ENCODE measurements at regions not wholly inside any gene's neighbourhood (a gene's known extent, or its start where the extent isn't known, plus 50 kb on each side); places are given as distances from the start of the nearest gene placed in this dataset.
A peak's percentile ranks its signal among the peaks of the same experiment; 100 is the strongest.

DNA sequence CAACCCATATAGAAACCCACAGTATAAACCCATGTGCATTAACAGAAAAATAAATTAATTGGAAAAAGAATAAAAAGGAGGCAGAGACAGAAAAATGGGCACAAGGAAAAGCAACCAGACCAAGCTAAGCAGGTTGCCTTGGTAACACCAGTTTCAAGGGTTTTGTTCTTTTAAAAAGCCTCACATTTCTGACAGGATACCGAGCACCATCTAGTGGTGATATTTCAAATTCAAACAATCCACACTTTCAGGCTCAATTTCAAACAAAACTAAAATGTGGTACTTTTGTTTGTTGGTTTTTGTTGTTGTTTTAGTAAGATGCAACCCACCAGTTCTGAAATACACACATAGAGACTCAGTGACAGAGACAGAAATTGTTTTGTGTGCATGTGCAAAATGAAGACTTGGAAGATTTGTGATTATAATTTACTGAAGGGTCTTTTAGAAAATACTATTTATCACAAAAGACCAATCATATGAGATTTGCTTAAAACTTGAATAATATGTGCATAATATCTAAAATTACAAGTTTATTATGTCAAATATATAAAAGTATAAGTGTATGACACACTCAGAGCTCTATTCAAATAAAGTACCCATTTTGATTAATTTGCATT is 318.2 kb downstream of the SLCO4C1 start:
- peak; percentile 56 for TF ChIP-seq CTCF (IDR thresholded peaks at IDR 0.05; ENCODE audit: low read depth, low read length)
- DNase-seq (ENCODE audit: low read depth in 1 of 2, low spot score in 1 of 2), result peak; percentile 49 to 57
- Histone ChIP-seq H3K27me3 (no peaks in the 10 kb centered on the region), H3K36me3 (no peaks in the 10 kb centered on the region), H3K9me3 (ENCODE audit: low read depth) (no peaks in the 10 kb centered on the region), H3K27ac (no peak overlapping the region), H3K4me3 (no peak overlapping the region), H3K4me1 (ENCODE audit: low read depth) (no peaks in the 10 kb centered on the region)

- no peak for TF ChIP-seq CTCF (IDR thresholded peaks at IDR 0.05; ENCODE audit: low read depth, low read length)
- no peaks in the 10 kb centered on the region for H3K27me3 ChIP-seq
- no peak overlapping the region for H3K4me3 ChIP-seq
- no peaks in the 10 kb centered on the region for H3K36me3 ChIP-seq
- H3K4me1 ChIP-seq (ENCODE audit: low read depth), result no peaks in the 10 kb centered on the region
- no peaks in the 10 kb centered on the region for H3K9me3 ChIP-seq (ENCODE audit: low read depth)
- no peak overlapping the region for H3K27ac ChIP-seq
- no peak for DNase-seq (ENCODE audit: low read depth in 1 of 2, low spot score in 1 of 2)
Observed at GRCh38 chr5:101976933-101977332, 319.2 kb downstream of the SLCO4C1 start.

- H3K9me3 ChIP-seq (ENCODE audit: low read depth), result no peaks in the 10 kb centered on the region
- no peak overlapping the region for H3K4me3 ChIP-seq
- H3K27ac ChIP-seq, result no peak overlapping the region
- DNase-seq (ENCODE audit: low read depth in 1 of 2, low spot score in 1 of 2), result no peak
- TF ChIP-seq CTCF (IDR thresholded peaks at IDR 0.05; ENCODE audit: low read depth, low read length), result no peak
- no peaks in the 10 kb centered on the region for H3K4me1 ChIP-seq (ENCODE audit: low read depth)
- no peaks in the 10 kb centered on the region for H3K36me3 ChIP-seq
- no peaks in the 10 kb centered on the region for H3K27me3 ChIP-seq
Observed at GRCh38 chr5:101969742-101970141, 326.3 kb downstream of the SLCO4C1 start.

- Histone ChIP-seq H3K36me3 (no peaks in the 10 kb centered on the region), H3K27ac (no peak overlapping the region), H3K9me3 (ENCODE audit: low read depth) (no peaks in the 10 kb centered on the region), H3K4me1 (ENCODE audit: low read depth) (no peaks in the 10 kb centered on the region), H3K4me3 (no peak overlapping the region), H3K27me3 (no peaks in the 10 kb centered on the region)
- no peak for TF ChIP-seq CTCF (IDR thresholded peaks at IDR 0.05; ENCODE audit: low read depth, low read length)
- no peak for DNase-seq (ENCODE audit: low read depth in 1 of 2, low spot score in 1 of 2)
Observed at GRCh38 chr5:101966476-101966875, 329.6 kb downstream of the SLCO4C1 start.

DNA sequence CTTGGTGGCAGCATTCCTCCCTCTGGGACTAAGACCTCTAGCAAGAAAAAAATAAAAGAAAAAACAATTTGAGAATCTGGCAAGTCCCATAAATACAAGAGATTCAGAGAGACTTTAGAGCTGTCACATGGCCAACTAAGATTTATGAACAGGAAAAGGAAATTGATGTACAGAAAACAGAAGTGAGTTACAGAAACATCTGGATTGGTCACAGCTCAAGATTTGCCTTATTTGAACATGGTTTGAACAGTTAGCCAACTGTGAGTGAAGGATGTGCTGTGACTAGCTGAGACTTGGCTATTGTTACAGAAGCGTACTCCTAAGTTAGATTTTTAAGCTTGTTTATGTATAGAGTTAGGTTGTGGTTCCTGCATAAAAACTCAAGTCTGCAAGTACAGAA is 340.2 kb downstream of the SLCO4C1 start:
- Histone ChIP-seq H3K36me3 (no peaks in the 10 kb centered on the region), H3K27me3 (no peaks in the 10 kb centered on the region), H3K4me1 (ENCODE audit: low read depth) (no peaks in the 10 kb centered on the region), H3K9me3 (ENCODE audit: low read depth) (no peaks in the 10 kb centered on the region), H3K27ac (no peak overlapping the region), H3K4me3 (no peak overlapping the region)
- no peak for DNase-seq (ENCODE audit: low read depth in 1 of 2, low spot score in 1 of 2)
- no peak for TF ChIP-seq CTCF (IDR thresholded peaks at IDR 0.05; ENCODE audit: low read depth, low read length)

DNA sequence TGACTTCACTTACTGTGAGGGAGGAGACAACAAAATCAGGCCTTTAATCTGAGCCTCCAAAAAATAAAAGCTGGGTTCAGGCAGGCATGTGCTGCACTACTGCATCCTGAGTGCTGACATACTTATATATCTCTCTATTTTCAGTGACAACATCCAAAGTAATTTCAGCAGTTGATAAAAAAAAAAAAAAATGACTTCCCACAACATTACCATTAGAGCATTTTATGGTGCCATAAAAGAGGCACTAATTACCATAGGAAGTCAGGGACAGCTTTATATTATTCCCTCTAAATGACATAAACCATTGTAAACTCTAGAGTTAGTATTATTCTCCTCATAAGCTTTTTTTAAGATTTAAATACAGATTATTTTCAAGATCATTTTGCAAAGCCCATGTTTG is 346.1 kb downstream of the SLCO4C1 start:
- Histone ChIP-seq H3K27me3 (no peaks in the 10 kb centered on the region), H3K4me3 (no peak overlapping the region), H3K36me3 (no peaks in the 10 kb centered on the region), H3K9me3 (ENCODE audit: low read depth) (no peaks in the 10 kb centered on the region), H3K4me1 (ENCODE audit: low read depth) (no peaks in the 10 kb centered on the region), H3K27ac (no peak overlapping the region)
- TF ChIP-seq CTCF (IDR thresholded peaks at IDR 0.05; ENCODE audit: low read depth, low read length), result no peak
- no peak for DNase-seq (ENCODE audit: low read depth in 1 of 2, low spot score in 1 of 2)

All from cardiac muscle cell (in vitro differentiated cells and primary cell).